ENCODE measurements at regions not wholly inside any gene's neighbourhood (a gene's known extent, or its start where the extent isn't known, plus 50 kb on each side); places are given as distances from the start of the nearest gene placed in this dataset.

GRCh38 chr6:113317442-113317841, 539.7 kb upstream of the MARCKS start:
- TF ChIP-seq CTCF (IDR thresholded peaks at IDR 0.05; ENCODE audit: low read length): no peak
- TF ChIP-seq EZH2 (optimal IDR thresholded peaks at IDR 0.05; ENCODE audit: low read depth, low read length): no peak
- TF ChIP-seq EZH2phosphoT487 (IDR thresholded peaks at IDR 0.05; ENCODE audit: low read length): no peak

Data from MM.1S (cell line).